HG03342 (cell line): ENCODE measurements at regions not wholly inside any gene's neighbourhood (a gene's known extent, or its start where the extent isn't known, plus 50 kb on each side); places are given as distances from the start of the nearest gene placed in this dataset.
"Not testable (repeated sequence)": the region's sequence is repeated elsewhere in the genome, so short reads cannot be mapped to it uniquely, and the experiment has no call there.

Experiments used
- ATAC-seq: cut with Tn5 transposase; IDR thresholded peaks from one replicate; pipeline ENCODE4 v1.9.1; 2021; ENCODE audit warnings: mild to moderate bottlenecking, moderate library complexity; ENCODE audit not compliant: unreplicated experiment

DNA sequence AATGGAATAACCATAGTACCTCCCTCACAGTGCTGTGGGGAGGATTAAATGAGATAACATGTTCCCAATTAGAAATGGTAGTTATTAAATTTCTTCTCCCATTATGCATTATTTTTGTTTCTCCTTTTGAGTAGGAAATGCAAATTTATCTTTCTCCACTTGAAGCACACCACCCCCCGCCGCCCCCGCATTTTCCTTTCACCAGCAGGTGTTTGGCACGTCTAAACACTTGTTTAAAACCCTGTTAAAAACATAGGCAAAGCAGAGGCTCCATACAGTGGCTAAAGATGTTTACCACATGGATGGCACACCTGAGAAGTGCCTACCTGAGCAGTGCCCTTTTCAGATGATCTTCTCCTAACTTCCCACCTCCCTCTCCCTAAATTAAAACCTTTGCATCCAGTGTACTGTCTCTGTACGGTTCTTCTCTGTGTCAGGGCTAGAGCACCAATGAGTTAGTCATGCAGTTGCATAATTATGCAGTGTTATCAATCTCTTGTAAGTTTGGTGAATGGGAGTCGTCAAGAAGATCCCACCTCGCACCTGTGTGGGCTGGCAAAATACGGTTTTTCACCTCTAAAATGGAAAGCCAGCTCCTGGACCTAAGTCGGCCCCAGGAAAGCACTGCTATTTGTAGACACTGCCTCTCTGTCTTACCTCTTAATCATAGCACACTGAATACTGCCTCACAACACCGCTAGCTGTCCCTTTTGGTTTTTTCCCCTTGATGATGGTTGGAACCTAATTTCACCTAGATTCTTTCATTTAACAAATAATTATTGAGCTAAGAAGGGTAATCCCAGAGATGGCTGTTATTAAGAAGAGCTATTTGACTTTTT is 122.0 kb downstream of the CT47B1 start:
- ATAC-seq, result no peak

DNA sequence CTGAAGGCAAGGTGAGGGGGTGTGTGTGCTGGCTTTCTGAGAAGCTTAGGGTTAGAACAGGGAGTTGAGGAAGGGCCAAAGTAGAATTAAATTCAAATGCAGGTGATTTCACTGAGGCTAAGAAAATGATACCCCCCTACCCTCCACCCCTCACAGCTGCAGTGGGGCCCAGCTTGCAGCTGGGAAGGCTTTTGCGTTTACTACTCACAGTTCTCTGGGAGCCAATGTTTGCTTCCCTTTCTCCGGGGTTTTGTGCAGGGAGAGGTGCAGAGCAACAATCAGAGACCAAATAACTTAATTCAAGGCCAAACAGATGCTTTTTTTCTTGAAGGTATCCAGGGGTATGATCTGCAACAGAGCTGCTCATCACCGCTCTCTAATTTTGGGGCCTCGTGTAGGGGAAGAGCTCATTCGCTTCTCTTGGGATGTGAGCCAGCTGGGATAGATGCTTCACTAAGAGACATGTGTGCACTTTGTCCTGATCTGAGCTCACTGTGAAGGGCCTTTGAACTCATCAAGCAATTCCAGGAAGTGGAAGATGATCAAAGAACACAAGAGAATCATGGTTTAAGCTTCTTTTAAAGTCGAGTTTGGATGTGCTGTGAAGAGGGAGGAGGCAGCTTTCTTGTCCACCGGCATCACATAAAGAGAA is 122.7 kb upstream of the C1GALT1C1 start:
- no peak for ATAC-seq

DNA sequence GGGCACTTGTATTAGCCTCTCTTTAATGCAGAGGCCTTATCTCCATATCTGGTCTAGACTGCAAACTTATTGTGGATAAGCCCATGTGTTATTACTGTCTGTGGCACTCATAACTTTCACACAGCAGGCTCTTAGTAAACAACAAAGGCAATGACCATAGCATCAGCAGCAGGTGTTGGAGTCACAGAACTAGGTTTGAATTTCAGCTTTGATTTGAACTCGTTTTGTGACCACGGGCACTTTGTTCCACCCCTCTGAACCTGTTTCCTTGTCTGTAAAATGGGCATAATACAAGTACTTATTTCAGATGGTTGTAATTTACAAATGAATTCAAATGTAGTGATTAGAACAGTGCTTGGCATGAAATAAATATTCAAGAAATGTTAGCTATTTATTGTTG is 121.8 kb upstream of the C1GALT1C1 start:
- no peak for ATAC-seq

DNA sequence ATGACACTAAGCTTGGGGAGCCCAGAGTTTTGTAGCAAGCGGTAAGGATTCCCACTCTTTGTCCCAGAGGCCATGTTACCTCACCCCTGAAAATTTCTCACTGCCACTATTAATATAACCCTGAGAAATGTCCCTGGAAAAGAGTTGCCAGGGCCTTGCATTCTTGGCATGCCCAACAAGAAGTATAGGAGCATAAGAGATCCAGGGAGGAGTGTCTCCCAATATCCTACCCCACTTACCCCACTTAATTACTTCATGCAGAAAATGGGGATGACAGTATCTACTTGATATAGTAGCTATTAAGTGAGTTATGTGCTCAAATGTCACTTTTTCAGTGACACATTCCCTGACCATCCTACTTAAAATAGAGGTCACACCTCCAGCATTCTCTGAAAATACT is 120.5 kb upstream of the C1GALT1C1 start:
- no peak for ATAC-seq

DNA sequence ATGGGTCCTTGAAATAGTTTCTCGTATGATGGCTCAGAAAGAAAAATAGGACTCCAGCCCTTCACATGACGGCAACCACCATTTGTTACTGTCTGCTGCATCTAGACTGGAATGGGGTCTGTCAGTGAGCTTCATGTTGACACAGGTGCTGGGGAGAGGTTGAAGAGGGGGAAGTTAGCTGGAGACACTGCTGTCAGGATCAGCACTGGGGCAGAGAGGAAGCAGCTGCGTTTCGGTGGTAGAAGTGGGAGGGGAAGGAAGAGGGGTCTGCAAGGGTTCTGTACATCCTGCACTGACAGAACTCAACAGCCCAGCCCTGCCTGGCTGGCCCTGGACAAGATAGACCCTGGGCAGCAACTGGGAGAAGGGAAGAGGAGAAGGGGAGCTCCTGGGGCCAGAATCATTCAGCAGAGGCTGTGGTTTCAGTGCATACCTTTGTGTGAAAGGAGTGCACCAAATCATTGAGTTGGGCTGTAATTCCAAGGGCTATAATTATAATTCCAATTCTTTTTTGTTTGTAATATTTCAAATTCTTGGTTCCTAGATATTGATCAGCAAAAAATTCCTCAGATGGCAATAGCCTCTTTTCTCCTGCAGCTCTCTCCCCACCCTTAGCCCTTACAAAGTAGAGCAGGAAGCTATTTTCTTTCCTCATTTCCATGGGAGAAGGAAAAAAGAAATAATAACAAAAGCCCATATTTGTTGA is 119.4 kb upstream of the C1GALT1C1 start:
- peak; percentile 70 for ATAC-seq

DNA sequence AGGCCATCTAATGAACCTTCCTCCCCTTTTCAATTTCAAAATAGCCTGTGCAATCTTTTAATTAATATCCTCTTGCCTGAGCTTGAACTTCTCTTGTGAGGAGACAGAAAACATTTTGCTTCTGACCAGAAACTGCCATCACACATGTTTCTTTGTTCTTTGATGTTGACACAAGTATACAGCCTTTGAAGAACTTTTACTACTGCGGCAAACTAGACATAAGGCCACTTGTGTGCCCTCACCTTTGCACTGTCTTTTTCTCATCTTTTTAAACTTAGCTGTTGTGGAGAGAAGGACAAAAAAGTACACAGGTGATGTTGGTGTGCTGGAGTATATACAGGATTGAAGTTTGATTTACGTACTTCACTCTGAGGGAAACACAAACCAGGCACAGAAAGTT is 116.3 kb upstream of the C1GALT1C1 start:
- ATAC-seq, result no peak

DNA sequence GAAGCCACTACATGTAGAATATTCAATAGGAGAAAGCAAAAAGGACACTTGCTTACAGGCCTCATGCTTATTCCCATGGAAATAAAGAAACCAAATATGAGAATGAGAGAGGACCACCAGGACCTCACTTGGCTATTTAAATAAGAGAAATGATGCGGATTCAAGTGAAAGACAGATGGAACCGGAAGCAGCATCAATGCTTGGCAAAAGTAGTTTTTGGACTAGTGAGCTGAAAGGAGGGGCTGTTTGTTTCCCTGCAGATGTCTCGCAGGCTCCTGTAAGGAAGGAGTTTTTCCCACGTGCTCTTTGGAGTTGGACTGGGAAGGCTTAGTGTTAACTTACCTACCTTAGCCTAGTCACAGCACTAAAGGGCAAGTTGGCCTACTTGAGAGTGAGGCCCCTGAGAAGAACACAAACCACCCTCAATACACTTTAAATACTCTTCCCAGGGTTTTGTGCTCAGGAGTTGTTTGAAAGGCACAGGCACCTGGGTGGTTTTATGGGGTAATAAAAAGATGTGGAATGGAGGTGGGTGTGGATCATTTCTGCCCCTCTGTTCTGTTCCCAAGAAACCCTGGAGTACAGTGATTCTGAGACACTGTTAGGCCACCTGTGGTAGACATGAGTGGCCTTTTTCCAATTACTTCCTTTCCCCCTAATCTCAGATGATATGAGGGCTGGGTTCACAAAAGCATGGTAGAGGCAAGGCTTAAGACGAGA is 113.3 kb upstream of the C1GALT1C1 start:
- no peak for ATAC-seq

DNA sequence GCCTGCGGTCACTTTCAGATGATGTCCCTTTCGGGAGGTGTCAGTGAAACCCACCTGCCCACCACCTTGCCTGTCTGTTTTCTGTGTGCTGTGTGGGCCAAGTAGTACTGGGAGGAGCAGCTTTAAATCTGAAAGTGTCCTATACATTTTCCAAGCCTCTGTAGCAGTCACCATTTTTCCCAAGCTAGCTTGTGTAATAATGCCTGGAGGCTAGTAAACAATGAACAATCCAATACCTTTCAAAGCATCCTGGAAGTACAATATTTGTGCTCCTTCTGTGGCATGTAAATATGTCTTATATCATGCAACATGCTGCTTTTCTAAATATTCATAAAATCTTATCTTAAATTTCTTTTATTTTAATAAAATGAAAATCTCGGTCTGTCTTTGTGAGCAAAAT is 111.6 kb upstream of the C1GALT1C1 start:
- ATAC-seq, result no peak

DNA sequence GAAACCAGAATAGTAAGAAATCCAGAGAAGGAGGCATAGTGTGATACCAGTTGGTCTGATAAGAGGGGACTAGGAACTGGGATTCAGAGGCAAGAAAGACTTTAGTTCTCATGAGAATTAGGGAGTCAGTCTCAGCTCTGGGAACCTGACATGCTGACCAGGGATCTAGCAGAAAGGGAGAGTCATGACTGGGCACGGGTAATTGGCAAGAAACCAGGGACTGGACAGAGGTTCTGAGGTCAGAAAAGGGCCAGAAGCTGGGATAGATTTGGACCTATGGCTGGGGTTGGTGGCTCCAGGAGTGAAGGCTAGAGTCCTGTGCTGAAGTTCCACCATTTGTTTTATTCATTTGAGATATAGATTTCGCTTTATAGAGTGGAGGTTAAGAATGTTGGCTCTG is 110.2 kb upstream of the C1GALT1C1 start:
- no peak for ATAC-seq

DNA sequence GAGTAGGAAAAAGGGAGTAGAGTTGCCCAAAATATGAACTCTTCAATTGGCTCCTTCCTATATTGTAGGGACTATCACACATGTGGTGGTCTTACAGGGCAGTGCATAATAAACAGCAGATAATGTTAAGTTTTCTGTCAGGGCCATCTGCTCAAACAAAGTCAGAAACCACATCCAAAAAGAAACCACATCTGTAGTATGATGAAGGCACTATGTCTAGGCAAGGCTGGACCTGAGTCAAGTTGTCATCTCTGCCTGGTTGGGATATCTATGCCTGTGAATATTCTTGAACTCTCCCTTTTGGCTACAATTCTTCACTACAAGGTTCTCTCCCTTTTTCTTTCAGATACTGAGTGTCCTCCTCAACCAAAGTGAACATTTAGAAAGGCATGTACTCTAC is 109.4 kb upstream of the C1GALT1C1 start:
- no peak for ATAC-seq

DNA sequence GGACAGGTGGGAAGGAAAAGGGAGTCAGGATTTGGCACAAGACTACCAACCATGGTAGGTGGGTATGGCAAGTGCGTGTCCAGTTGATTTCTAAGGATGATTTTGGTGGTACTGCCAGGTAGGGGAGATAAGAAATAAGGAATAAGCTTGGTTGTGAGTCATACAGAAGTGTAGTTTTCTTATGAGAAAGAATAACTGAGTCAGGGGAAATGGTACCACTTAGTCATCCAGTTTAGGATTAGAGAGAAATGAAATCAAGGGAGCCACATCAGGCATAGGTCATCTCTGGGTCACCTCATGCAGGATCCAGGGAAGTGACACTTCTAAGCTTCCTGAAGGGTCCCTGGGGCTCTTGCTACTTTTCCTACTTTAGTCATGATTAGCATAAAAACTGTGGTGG is 107.1 kb upstream of the C1GALT1C1 start:
- no peak for ATAC-seq

DNA sequence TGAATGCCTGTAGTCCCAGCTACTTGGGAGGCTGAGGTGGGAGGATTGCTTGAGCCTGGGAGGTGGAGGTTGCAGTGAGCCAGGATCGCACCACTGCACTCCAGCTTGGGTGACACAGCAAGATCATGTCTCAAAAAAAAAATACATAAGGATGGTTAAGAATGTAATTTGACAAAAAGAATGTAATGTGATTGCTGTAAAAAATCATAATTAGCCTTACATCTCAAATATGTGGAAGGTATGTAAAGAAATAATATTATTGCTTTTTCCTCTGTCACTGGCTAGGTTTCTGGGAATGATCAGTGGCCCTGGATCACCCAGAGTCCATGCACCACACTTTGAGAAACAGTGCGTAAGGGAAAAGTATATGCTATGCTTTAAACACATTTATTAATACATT is 106.1 kb upstream of the C1GALT1C1 start:
- no peak for ATAC-seq

DNA sequence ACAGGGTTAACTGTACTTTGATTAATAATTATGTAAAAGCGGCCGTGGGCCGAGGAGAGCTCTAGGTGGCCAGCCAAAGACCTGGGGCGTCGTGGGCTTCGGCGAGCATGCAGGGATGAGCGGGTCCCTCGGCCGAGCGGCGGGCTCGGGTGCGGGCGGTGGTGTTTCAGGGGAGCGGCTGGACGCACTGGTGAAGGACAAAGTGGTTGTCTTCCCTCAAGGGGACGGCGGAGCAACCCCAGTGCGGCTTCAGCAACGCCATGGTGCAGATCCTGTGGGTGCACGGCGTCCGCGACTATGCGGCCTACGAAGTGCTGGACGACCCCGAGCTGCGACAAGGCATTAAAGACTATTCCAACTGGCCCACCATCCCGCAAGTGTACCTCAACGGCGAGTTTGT is 103.0 kb upstream of the C1GALT1C1 start:
- ATAC-seq, result no peak

DNA sequence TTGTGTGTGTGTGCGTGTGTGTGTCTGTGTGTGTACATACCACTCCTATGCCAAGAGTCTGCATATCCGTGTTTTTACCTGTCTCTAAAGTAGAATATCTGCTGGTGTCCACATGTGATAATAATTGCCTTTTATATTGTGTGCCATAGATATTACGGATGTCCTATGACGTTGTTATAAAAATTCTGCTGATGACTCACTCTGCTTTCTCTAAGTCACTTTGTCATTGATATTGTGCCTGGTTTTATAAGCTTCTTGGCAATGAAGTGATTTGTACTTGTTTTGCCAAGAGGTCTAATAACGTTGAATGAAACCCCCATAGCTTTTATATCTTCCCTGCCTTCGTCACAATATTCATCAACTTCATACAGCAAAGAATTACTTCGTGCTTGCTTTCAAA is 102.6 kb upstream of the C1GALT1C1 start:
- no peak for ATAC-seq

DNA sequence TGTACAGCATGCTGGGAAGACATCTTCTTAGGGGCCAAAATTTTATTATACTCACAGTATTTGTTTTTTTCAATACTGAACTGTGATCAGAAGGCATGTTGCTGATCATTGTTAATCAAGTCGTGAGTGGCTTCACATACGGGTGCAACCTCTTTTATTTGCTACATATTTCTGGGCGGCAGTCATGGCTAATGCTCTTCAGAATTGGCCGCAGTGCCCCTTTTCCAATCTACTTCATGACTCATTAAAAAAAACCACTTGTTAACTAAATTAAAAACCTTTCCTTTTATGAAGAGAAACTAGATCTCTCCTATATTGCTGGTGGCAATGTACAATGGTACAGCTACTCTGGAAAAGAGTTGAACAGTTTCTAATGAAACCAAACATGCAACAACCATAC is 101.5 kb upstream of the C1GALT1C1 start:
- no peak for ATAC-seq

DNA sequence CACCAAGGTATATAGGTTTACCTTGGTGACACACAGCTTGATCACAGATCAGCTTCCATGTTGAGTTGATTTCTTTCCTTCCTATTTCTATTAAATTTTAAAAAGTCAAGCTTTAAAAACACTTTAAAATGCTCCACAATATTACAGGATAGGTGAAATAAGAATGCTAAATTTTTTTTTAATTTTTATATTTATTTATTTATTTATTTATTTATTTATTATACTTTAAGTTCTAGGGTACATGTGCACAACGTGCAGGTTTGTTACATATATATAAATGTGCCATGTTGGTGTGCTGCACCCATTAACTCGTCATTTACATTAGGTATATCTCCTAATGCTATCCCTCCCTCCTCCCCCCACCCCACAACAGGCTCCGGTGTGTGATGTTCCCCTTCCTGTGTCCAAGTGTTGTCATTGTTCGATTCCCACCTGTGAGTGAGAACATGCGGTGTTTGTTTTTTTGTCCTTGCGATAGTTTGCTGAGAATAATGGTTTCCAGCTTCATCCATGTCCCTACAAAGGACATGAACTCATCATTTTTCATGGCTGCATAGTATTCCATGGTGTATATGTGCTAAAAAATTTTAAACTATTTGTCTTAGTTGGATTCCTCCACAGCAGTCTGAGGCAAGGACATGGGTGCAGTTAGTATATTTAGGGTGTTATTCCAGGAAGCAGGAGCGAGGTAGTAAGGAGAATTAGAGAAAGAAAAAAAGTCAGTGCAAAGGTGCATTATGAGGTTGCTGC is 99.8 kb upstream of the C1GALT1C1 start:
- not testable (repeated sequence) for ATAC-seq

DNA sequence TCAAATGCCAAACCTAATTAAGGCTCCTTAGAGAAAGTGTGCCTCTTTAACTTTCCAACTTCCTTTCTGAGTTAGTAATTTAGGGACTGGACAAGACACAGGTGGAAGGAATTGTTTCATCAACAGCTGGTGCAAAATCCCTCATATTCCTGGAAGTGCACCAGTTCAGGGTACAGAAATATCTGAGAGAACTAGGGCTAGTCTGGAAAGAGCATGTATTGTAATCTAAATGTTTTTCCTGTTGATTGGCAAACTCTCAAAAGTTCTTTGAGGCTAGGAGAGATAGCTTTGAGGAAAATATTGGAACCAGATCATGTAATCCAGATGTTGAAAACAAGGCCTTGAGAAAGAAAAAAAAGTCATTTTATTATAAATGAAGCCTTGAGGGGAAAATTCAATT is 98.1 kb upstream of the C1GALT1C1 start:
- ATAC-seq, result no peak

DNA sequence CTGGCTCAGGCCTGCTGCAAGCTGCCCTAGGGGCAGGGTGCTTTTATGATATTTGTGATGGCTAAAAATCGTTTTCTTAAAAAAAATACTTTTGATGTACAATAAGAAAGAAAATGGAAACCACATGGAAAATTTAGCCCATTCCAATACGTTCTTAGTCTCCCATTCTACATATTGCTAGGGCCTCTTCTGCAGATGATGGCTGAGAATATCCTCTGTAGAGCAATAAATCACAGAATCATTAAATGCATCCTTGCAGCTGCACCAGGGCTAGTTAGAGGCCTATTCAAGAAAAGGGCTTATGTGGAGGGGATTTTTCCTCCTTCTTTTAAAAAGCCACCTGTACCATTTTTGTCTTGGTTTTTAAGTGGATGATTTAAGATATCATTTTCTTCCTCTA is 97.6 kb upstream of the C1GALT1C1 start:
- ATAC-seq, result no peak

DNA sequence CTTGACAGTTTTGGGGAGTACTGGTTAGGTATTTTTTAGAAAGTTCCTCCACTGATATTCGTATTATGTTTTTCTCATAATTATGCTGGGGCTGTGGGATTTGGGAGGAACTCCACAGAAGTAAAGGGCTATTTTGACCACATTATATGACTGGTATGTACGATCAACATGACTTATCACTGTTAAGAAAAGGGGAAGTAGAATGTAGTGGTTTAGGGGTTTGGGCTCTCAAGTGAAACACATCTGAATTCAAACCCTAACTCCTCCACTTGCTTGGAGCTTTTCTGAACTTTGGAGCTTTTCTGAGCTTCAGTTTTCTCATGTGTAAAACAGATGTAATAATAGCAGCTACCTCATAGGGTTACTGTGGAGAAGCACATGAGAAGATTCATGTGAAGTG is 96.4 kb upstream of the C1GALT1C1 start:
- ATAC-seq, result peak; percentile 99

DNA sequence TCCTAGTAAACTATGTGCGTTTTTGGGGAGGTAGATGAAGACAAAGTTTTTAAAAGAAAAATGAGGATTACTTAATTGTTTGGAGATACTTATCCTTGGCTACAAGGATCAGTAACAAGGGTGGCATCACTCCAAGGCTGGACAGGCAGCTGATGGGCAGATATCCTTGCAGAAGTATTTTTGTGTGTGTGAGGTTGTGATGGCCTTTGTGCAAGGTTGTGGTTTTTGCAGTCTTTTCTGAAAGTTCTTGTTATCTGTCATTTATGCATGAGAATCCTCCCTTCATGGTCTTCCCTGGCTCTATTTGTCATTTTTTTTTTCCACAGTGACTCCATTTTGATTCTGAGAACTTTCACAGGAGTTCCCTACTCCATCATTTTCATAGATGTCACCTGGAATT is 96.0 kb upstream of the C1GALT1C1 start:
- ATAC-seq, result no peak

DNA sequence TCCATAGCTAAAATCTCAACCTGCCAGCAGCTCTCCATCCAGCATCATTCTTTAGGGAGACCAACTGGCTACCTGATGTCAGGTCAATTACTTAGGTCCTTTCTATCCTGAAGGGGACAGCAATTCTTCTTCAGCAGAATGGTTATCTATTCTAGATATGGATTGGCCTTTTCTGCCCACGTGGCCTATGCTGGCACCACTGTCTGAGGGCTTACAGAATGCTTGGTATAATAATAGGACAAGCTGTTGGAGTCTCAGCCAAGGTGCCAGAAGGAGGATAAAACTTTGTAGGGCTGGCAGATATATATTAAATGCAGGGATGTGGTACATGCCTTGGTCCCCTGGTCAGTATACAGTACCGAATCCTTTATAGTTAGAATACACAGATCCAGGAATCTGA is 89.8 kb upstream of the C1GALT1C1 start:
- ATAC-seq, result no peak
